ENCODE measurements at regions not wholly inside any gene's neighbourhood (a gene's known extent, or its start where the extent isn't known, plus 50 kb on each side); places are given as distances from the start of the nearest gene placed in this dataset.

- H3K27ac ChIP-seq (ENCODE audit: insufficient read depth in 1 of 2, low read depth in 1 of 2, low read length in 2 of 2, poor library complexity in 1 of 2, severe bottlenecking in 2 of 2) = no peak overlapping the region
- POLR2A ChIA-PET = no interaction called here
- no CpG with 5 or more reads among the region's 1 CpG for WGBS (ENCODE audit: insufficient coverage)
- CTCF ChIA-PET = no interaction called here
- H3K27me3 ChIP-seq (replicated peaks in 2 of 5; ENCODE audit: control insufficient read depth in 4 of 5, insufficient read depth in 5 of 5, low read length in 4 of 5) = no peaks in the 10 kb centered on the region
- no peaks in the 10 kb centered on the region for H3K36me3 ChIP-seq (ENCODE audit: control insufficient read depth in 4 of 4, insufficient read depth in 4 of 4, low read length in 3 of 4)
- H3K9me3 ChIP-seq (ENCODE audit: control extremely low read depth in 1 of 5, control insufficient read depth in 4 of 5, insufficient read depth in 2 of 5, low read depth in 1 of 5, low read length in 4 of 5) = peaks cover 0 to 3% (median 0%) of the 10 kb centered on the region in 5 experiments
- DNase-seq = no peak
- H3K4me3 ChIP-seq (ENCODE audit: control insufficient read depth in 1 of 7, extremely low read depth in 1 of 7, insufficient read depth in 4 of 7, low read depth in 2 of 7, low read length in 6 of 7) = no peak overlapping the region
- H3K4me1 ChIP-seq (ENCODE audit: control extremely low read depth in 1 of 4, control insufficient read depth in 4 of 4, insufficient read depth in 4 of 4, low read length in 3 of 4) = no peaks in the 10 kb centered on the region
Measured at GRCh38 chr2:163812926-163813520, 77.2 kb upstream of the FIGN start.

GRCh38 chr2:163808406-163808805 lies 72.6 kb upstream of the FIGN start:
- Histone ChIP-seq H3K9me3 (ENCODE audit: control extremely low read depth in 1 of 5, control insufficient read depth in 4 of 5, insufficient read depth in 2 of 5, low read depth in 1 of 5, low read length in 4 of 5) (no peaks in the 10 kb centered on the region), H3K4me3 (ENCODE audit: control insufficient read depth in 1 of 7, extremely low read depth in 1 of 7, insufficient read depth in 4 of 7, low read depth in 2 of 7, low read length in 6 of 7) (no peak overlapping the region), H3K36me3 (ENCODE audit: control insufficient read depth in 4 of 4, insufficient read depth in 4 of 4, low read length in 3 of 4) (no peaks in the 10 kb centered on the region), H3K4me1 (ENCODE audit: control extremely low read depth in 1 of 4, control insufficient read depth in 4 of 4, insufficient read depth in 4 of 4, low read length in 3 of 4) (no peaks in the 10 kb centered on the region), H3K27me3 (replicated peaks in 2 of 5; ENCODE audit: control insufficient read depth in 4 of 5, insufficient read depth in 5 of 5, low read length in 4 of 5) (no peaks in the 10 kb centered on the region), H3K27ac (ENCODE audit: insufficient read depth in 1 of 2, low read depth in 1 of 2, low read length in 2 of 2, poor library complexity in 1 of 2, severe bottlenecking in 2 of 2) (no peak overlapping the region)
- ChIA-PET CTCF (no interaction called here), POLR2A (no interaction called here)
- DNase-seq = no peak
- 100% methylated on average over 2 of the region's 2 CpGs for WGBS (ENCODE audit: insufficient coverage)

DNA sequence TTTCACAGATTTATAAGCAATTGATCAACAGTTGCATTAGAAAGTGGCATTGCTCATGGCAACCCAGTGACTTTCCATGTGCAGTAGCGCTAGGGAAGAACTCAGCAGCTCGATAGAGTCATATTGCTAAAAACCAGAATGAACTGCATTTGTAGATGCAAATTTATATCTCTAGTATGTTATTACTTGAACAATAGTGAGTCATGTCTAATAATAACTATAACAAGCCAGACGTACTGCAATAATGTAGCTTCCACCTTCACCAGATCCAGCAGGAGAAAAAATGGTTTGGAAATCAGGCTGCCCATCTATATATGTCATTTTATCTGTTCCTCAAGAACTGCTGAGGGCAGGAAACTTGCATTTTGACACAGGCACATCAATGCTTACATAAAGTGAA lies 66.5 kb upstream of the FIGN start:
- no peak overlapping the region for H3K4me3 ChIP-seq (ENCODE audit: control insufficient read depth in 1 of 7, extremely low read depth in 1 of 7, insufficient read depth in 4 of 7, low read depth in 2 of 7, low read length in 6 of 7)
- no peak for DNase-seq
- H3K9me3 ChIP-seq (ENCODE audit: control extremely low read depth in 1 of 5, control insufficient read depth in 4 of 5, insufficient read depth in 2 of 5, low read depth in 1 of 5, low read length in 4 of 5) = no peaks in the 10 kb centered on the region
- H3K27me3 ChIP-seq (replicated peaks in 2 of 5; ENCODE audit: control insufficient read depth in 4 of 5, insufficient read depth in 5 of 5, low read length in 4 of 5) = no peaks in the 10 kb centered on the region
- no peak overlapping the region for H3K27ac ChIP-seq (ENCODE audit: insufficient read depth in 1 of 2, low read depth in 1 of 2, low read length in 2 of 2, poor library complexity in 1 of 2, severe bottlenecking in 2 of 2)
- H3K4me1 ChIP-seq (ENCODE audit: control extremely low read depth in 1 of 4, control insufficient read depth in 4 of 4, insufficient read depth in 4 of 4, low read length in 3 of 4) = no peaks in the 10 kb centered on the region
- POLR2A ChIA-PET = interaction anchor here (0.7 kb wide), 1 partner anchor 259 kb away, joined by 4 read pairs; no protein-coding TSS in a partner anchor
- H3K36me3 ChIP-seq (ENCODE audit: control insufficient read depth in 4 of 4, insufficient read depth in 4 of 4, low read length in 3 of 4) = no peaks in the 10 kb centered on the region
- 100% methylated on average over 1 of the region's 3 CpGs for WGBS (ENCODE audit: insufficient coverage)
- CTCF ChIA-PET = no interaction called here

DNA sequence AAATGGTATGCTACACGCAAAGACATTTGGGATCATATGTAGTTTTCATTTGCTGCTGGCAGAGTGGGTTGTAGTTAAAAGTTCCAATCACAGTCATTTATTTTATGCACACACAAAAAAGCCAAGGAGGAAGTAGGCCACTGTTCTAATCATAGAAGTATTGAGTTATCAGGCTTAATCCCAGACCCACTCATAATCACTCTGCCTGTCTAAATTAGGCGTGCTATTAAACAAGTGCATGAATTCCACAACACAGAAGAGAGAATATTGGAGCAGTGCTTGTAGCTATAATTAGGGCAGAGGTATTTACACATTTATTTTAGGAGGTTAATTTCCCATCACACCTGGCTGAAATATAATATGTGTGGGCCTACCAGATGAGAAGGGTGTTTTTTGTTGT lies 65.7 kb upstream of the FIGN start:
- ChIA-PET CTCF (no interaction called here), POLR2A (no interaction called here)
- Histone ChIP-seq H3K4me1 (ENCODE audit: control extremely low read depth in 1 of 4, control insufficient read depth in 4 of 4, insufficient read depth in 4 of 4, low read length in 3 of 4) (no peaks in the 10 kb centered on the region), H3K36me3 (ENCODE audit: control insufficient read depth in 4 of 4, insufficient read depth in 4 of 4, low read length in 3 of 4) (no peaks in the 10 kb centered on the region), H3K4me3 (ENCODE audit: control insufficient read depth in 1 of 7, extremely low read depth in 1 of 7, insufficient read depth in 4 of 7, low read depth in 2 of 7, low read length in 6 of 7) (no peak overlapping the region), H3K27ac (ENCODE audit: insufficient read depth in 1 of 2, low read depth in 1 of 2, low read length in 2 of 2, poor library complexity in 1 of 2, severe bottlenecking in 2 of 2) (no peak overlapping the region), H3K9me3 (ENCODE audit: control extremely low read depth in 1 of 5, control insufficient read depth in 4 of 5, insufficient read depth in 2 of 5, low read depth in 1 of 5, low read length in 4 of 5) (no peaks in the 10 kb centered on the region), H3K27me3 (replicated peaks in 2 of 5; ENCODE audit: control insufficient read depth in 4 of 5, insufficient read depth in 5 of 5, low read length in 4 of 5) (no peaks in the 10 kb centered on the region)
- no peak for DNase-seq
- WGBS (ENCODE audit: insufficient coverage) = no CpG with 5 or more reads among the region's 2 CpGs

- Histone ChIP-seq H3K4me1 (ENCODE audit: control extremely low read depth in 1 of 4, control insufficient read depth in 4 of 4, insufficient read depth in 4 of 4, low read length in 3 of 4) (no peaks in the 10 kb centered on the region), H3K4me3 (ENCODE audit: control insufficient read depth in 1 of 7, extremely low read depth in 1 of 7, insufficient read depth in 4 of 7, low read depth in 2 of 7, low read length in 6 of 7) (no peak overlapping the region), H3K27me3 (replicated peaks in 2 of 5; ENCODE audit: control insufficient read depth in 4 of 5, insufficient read depth in 5 of 5, low read length in 4 of 5) (no peaks in the 10 kb centered on the region), H3K36me3 (ENCODE audit: control insufficient read depth in 4 of 4, insufficient read depth in 4 of 4, low read length in 3 of 4) (no peaks in the 10 kb centered on the region), H3K27ac (ENCODE audit: insufficient read depth in 1 of 2, low read depth in 1 of 2, low read length in 2 of 2, poor library complexity in 1 of 2, severe bottlenecking in 2 of 2) (no peak overlapping the region), H3K9me3 (ENCODE audit: control extremely low read depth in 1 of 5, control insufficient read depth in 4 of 5, insufficient read depth in 2 of 5, low read depth in 1 of 5, low read length in 4 of 5) (no peaks in the 10 kb centered on the region)
- no peak for DNase-seq
- ChIA-PET POLR2A (no interaction called here), CTCF (no interaction called here)
- WGBS (ENCODE audit: insufficient coverage) = 19% methylated on average over 2 of the region's 3 CpGs
Measured at GRCh38 chr2:163800951-163801381, 65.2 kb upstream of the FIGN start.

DNA sequence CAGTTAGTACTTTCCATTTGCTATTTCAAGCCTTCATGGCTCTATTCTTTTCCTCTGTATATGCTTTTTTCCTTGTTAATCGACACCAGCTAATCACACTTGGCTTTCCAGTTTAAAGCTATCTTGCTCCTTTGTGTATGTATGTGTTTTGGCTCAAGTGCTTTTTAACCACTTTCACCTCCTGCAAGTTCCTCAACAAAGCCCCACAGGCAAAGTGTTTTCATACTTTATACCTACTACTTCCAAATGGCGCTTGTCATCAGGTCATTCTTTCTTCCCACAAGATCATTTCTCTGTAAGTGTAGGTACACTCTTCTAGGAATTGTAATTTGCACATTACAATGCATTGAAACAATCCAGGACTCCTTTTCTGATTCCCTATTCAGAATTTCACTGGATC lies 64.0 kb upstream of the FIGN start:
- Histone ChIP-seq H3K4me1 (ENCODE audit: control extremely low read depth in 1 of 4, control insufficient read depth in 4 of 4, insufficient read depth in 4 of 4, low read length in 3 of 4) (no peaks in the 10 kb centered on the region), H3K36me3 (ENCODE audit: control insufficient read depth in 4 of 4, insufficient read depth in 4 of 4, low read length in 3 of 4) (no peaks in the 10 kb centered on the region), H3K27me3 (replicated peaks in 2 of 5; ENCODE audit: control insufficient read depth in 4 of 5, insufficient read depth in 5 of 5, low read length in 4 of 5) (no peaks in the 10 kb centered on the region), H3K4me3 (ENCODE audit: control insufficient read depth in 1 of 7, extremely low read depth in 1 of 7, insufficient read depth in 4 of 7, low read depth in 2 of 7, low read length in 6 of 7) (no peak overlapping the region), H3K9me3 (ENCODE audit: control extremely low read depth in 1 of 5, control insufficient read depth in 4 of 5, insufficient read depth in 2 of 5, low read depth in 1 of 5, low read length in 4 of 5) (no peaks in the 10 kb centered on the region), H3K27ac (ENCODE audit: insufficient read depth in 1 of 2, low read depth in 1 of 2, low read length in 2 of 2, poor library complexity in 1 of 2, severe bottlenecking in 2 of 2) (no peak overlapping the region)
- ChIA-PET POLR2A (no interaction called here), CTCF (interaction anchor here (0.6 kb wide), 2 partner anchors 13 to 520 kb away, joined by 3 read pairs; no protein-coding TSS in a partner anchor)
- WGBS (ENCODE audit: insufficient coverage) = 100% methylated on average over 1 of the region's 2 CpGs
- no peak for DNase-seq

DNA sequence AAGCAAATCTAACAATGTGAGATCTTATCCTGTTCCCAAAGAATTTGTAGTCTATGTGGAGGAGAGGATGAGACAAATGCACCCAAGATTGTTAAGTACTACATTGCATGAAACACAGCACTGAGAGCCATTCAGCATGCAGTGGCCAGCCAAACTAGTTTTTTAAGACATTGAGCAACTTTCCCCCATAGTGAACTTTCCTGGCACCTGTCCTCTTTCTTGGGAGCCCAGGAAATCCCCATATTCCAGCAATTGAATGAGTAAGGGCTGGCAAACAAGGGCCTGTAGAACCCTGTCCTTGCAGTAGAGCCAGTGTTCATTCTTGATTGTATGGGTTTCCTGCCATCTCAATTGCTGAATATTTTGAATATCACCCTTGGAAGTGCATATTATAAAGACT lies 58.8 kb upstream of the FIGN start:
- DNase-seq = no peak
- Histone ChIP-seq H3K27me3 (replicated peaks in 2 of 5; ENCODE audit: control insufficient read depth in 4 of 5, insufficient read depth in 5 of 5, low read length in 4 of 5) (no peaks in the 10 kb centered on the region), H3K4me3 (ENCODE audit: control insufficient read depth in 1 of 7, extremely low read depth in 1 of 7, insufficient read depth in 4 of 7, low read depth in 2 of 7, low read length in 6 of 7) (no peak overlapping the region), H3K9me3 (ENCODE audit: control extremely low read depth in 1 of 5, control insufficient read depth in 4 of 5, insufficient read depth in 2 of 5, low read depth in 1 of 5, low read length in 4 of 5) (no peaks in the 10 kb centered on the region), H3K36me3 (ENCODE audit: control insufficient read depth in 4 of 4, insufficient read depth in 4 of 4, low read length in 3 of 4) (no peaks in the 10 kb centered on the region), H3K4me1 (ENCODE audit: control extremely low read depth in 1 of 4, control insufficient read depth in 4 of 4, insufficient read depth in 4 of 4, low read length in 3 of 4) (no peaks in the 10 kb centered on the region), H3K27ac (ENCODE audit: insufficient read depth in 1 of 2, low read depth in 1 of 2, low read length in 2 of 2, poor library complexity in 1 of 2, severe bottlenecking in 2 of 2) (no peak overlapping the region)
- POLR2A ChIA-PET = no interaction called here
- CTCF ChIA-PET = no interaction called here

All from common myeloid progenitor, CD34-positive (primary cell).